Common myeloid progenitor, CD34-positive (primary cell): ENCODE measurements at regions not wholly inside any gene's neighbourhood (a gene's known extent, or its start where the extent isn't known, plus 50 kb on each side); places are given as distances from the start of the nearest gene placed in this dataset.

ENCODE experiments used
- CTCF ChIA-PET: fragments of 350-600 bp; sonication (Branson Sonifier 250); formaldehyde crosslinking; loops from one replicate; lab custom pipeline; 2021; ENCODE audit warnings: antibody characterized with exemption; lab: Charles Lee
- POLR2A ChIA-PET: fragments of 350-600 bp; sonication (Branson Sonifier 250); formaldehyde crosslinking; loops from one replicate; lab custom pipeline; 2021; ENCODE audit warnings: antibody characterized with exemption; lab: Charles Lee
- DNase-seq, 3 donors: peaks; one replicate each; pipeline versions ENCODE4 v3.0.0 to v3.0.0-alpha.2; 2013
- H3K27ac ChIP-seq, 2 experiments: 1 replicate in 1 of 2; 2 replicates in 1 of 2; pipeline ENCODE4 v1.7.0; 2013; ENCODE audit warnings: inconsistent platforms in 2 of 2, low read length in 2 of 2, mild to moderate bottlenecking in 2 of 2, low read depth in 1 of 2, moderate library complexity in 1 of 2; ENCODE audit not compliant: severe bottlenecking in 2 of 2, insufficient read depth in 1 of 2, poor library complexity in 1 of 2
- H3K27me3 ChIP-seq, 5 experiments: replicated peaks in 2 of 5; 1 replicate in 3 of 5; 2 replicates in 2 of 5; pipeline versions ENCODE4 v1.6.1 to v1.7.0; 2013; ENCODE audit warnings: low read length in 4 of 5, mild to moderate bottlenecking in 2 of 5, moderate library complexity in 2 of 5, inconsistent platforms in 1 of 5; ENCODE audit not compliant: insufficient read depth in 5 of 5, control insufficient read depth in 4 of 5
- H3K36me3 ChIP-seq, 4 experiments: 1 replicate in 2 of 4; 2 replicates in 2 of 4; pipeline versions ENCODE4 v1.6.1 to v1.7.0; 2013; ENCODE audit warnings: low read length in 3 of 4, control low read depth in 1 of 4, mild to moderate bottlenecking in 1 of 4; ENCODE audit not compliant: control insufficient read depth in 4 of 4, insufficient read depth in 4 of 4
- H3K4me1 ChIP-seq, 4 experiments: 1 replicate in 3 of 4; 2 replicates in 1 of 4; pipeline versions ENCODE4 v1.6.1 to v1.7.1; 2013; ENCODE audit warnings: low read length in 3 of 4, mild to moderate bottlenecking in 3 of 4, control low read depth in 1 of 4, inconsistent platforms in 1 of 4, moderate library complexity in 1 of 4; ENCODE audit not compliant: control insufficient read depth in 4 of 4, insufficient read depth in 4 of 4; ENCODE audit errors: control extremely low read depth in 1 of 4
- H3K4me3 ChIP-seq, 7 experiments: 1 replicate in 4 of 7; 2 replicates in 3 of 7; pipeline versions ENCODE4 v1.5.1 to v1.7.0; 2013; ENCODE audit warnings: mild to moderate bottlenecking in 7 of 7, low read length in 6 of 7, moderate library complexity in 6 of 7, inconsistent platforms in 2 of 7, low read depth in 2 of 7, control low read depth in 1 of 7; ENCODE audit not compliant: insufficient read depth in 4 of 7, control insufficient read depth in 1 of 7; ENCODE audit errors: extremely low read depth in 1 of 7
- H3K9me3 ChIP-seq, 5 experiments: 1 replicate in 4 of 5; 2 replicates in 1 of 5; pipeline versions ENCODE4 v1.6.1 to v1.7.1; 2013; ENCODE audit warnings: low read length in 4 of 5, mild to moderate bottlenecking in 2 of 5, inconsistent platforms in 1 of 5, low read depth in 1 of 5, moderate library complexity in 1 of 5; ENCODE audit not compliant: control insufficient read depth in 4 of 5, insufficient read depth in 2 of 5; ENCODE audit errors: control extremely low read depth in 1 of 5
- WGBS: methylation state at CpG from one replicate; pipeline ENCODE4 v1.1.5; 2013; ENCODE audit not compliant: insufficient coverage; 5-methylcytosine and 5-hydroxymethylcytosine counted together

GRCh38 chr18:4908328-4908727 lies 288.7 kb downstream of the AKAIN1 start:
- Histone ChIP-seq H3K4me3 (no peak overlapping the region), H3K36me3 (no peaks in the 10 kb centered on the region), H3K27me3 (no peaks in the 10 kb centered on the region), H3K9me3 (no peaks in the 10 kb centered on the region), H3K4me1 (no peaks in the 10 kb centered on the region), H3K27ac (no peak overlapping the region)
- CTCF ChIA-PET = no interaction called here
- DNase-seq = no peak
- POLR2A ChIA-PET = no interaction called here
- 83% methylated on average over 1 of the region's 3 CpGs for WGBS

DNA sequence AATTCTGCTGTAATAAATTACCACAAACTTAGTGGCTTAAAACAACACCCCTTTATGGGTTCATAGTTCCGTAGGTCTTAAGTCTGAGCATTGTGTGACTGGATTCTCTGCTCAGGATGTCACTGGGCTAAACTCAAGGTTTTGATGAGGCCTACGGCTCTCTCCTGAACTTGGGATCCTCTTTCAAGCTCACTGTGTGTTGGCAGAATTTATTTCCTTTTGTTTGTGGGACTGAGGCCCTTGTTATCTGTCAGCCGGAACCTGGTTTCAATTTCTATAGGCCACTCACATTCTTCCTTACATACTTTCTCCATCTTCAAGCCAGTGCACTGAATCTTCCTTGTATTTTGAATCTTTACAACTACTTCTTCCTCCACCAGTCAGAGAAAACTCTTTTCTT lies 290.2 kb downstream of the AKAIN1 start:
- 93% methylated on average over 3 of the region's 3 CpGs for WGBS
- Histone ChIP-seq H3K9me3 (no peaks in the 10 kb centered on the region), H3K36me3 (no peaks in the 10 kb centered on the region), H3K27me3 (no peaks in the 10 kb centered on the region), H3K27ac (no peak overlapping the region), H3K4me3 (no peak overlapping the region), H3K4me1 (no peaks in the 10 kb centered on the region)
- DNase-seq = no peak
- ChIA-PET POLR2A (no interaction called here), CTCF (no interaction called here)

GRCh38 chr18:4888251-4889040 lies 308.6 kb downstream of the AKAIN1 start:
- WGBS = 83% methylated on average over 1 of the region's 6 CpGs
- ChIA-PET CTCF (interaction anchor here (1.1 kb wide), 1 partner anchor 10 kb away, joined by 3 read pairs; no protein-coding TSS in a partner anchor), POLR2A (no interaction called here)
- Histone ChIP-seq H3K27ac (no peak overlapping the region), H3K4me3 (no peak overlapping the region), H3K36me3 (no peaks in the 10 kb centered on the region), H3K9me3 (peaks cover 0 to 10% (median 5%) of the 10 kb centered on the region in 5 experiments), H3K4me1 (no peaks in the 10 kb centered on the region), H3K27me3 (no peaks in the 10 kb centered on the region)
- no peak for DNase-seq

DNA sequence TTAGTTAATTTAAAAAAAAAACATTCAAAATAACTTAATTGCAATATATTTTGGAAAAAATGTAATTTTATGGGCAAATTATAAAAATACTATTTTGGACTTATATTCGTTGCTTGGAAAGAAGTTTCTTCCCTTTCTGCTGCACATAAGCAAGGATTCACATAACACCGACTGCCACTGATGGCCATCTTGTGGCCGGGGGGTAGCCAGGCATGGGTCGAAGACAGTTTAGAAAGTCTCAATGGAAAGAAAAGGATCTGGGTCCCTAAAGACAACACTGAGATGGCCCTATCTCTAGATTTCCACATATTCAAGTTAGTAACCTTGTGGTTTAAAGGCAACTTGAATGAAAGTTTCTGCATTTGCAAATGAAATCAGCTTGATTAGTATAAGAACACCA lies 318.6 kb downstream of the AKAIN1 start:
- DNase-seq = no peak
- Histone ChIP-seq H3K4me1 (no peaks in the 10 kb centered on the region), H3K27me3 (no peaks in the 10 kb centered on the region), H3K4me3 (no peak overlapping the region), H3K36me3 (no peaks in the 10 kb centered on the region), H3K9me3 (peaks cover 0 to 7% (median 0%) of the 10 kb centered on the region in 5 experiments), H3K27ac (no peak overlapping the region)
- CTCF ChIA-PET = interaction anchor here (1.0 kb wide), 1 partner anchor 10 kb away, joined by 3 read pairs; no protein-coding TSS in a partner anchor
- POLR2A ChIA-PET = no interaction called here
- WGBS = 95% methylated on average over 3 of the region's 4 CpGs

DNA sequence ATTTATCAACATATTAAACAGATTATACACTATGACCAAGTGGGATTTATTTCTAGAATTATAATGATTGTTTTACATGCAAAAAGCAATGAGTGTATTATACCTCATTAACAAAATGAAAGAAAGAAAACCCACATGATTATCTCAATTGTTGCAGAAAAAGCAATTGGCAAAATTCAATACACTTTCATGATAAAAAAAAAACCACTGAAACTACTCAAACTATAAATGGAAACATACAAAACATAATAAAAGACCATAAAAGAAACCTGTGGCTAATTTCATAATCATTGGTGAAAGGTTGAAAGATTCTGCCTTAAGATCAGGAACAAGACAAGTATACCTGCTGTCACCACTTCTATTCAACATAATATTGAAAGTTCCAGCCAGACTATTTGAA lies 325.9 kb downstream of the AKAIN1 start:
- ChIA-PET CTCF (no interaction called here), POLR2A (no interaction called here)
- H3K4me3 ChIP-seq = no peak overlapping the region
- H3K4me1 ChIP-seq = no peaks in the 10 kb centered on the region
- DNase-seq = no peak
- H3K27me3 ChIP-seq = no peaks in the 10 kb centered on the region
- peaks cover 0 to 7% (median 0%) of the 10 kb centered on the region in 5 experiments for H3K9me3 ChIP-seq
- H3K36me3 ChIP-seq = no peaks in the 10 kb centered on the region
- H3K27ac ChIP-seq = no peak overlapping the region

DNA sequence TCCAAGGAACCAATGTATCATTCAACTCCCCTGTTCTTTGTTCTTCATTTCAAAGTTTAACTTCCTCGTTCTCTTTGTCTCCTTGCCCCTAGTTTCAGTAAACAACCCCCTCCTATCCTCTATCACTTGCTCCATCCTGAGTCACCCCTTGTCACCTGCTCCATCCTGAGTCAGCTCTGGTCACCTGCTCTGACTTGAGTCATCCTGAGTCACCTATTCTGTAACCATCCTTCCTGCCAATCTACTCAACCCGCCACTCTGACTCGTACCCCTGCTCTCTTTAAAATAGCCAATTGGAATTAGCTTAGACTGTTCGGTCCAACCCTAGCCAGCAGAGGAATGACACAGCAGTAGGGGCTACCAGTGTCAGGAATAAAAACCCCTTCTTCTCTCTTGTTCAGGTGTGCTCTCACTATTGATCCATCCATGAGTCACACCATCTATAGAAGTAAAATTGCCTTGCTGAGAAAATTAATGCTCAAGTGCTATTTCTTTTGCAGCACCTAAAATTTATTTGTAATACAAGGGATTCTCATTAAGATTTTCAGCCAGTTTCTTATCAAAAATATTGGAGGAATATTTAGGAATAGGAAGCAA lies 326.8 kb downstream of the AKAIN1 start:
- H3K4me1 ChIP-seq = no peaks in the 10 kb centered on the region
- no peaks in the 10 kb centered on the region for H3K27me3 ChIP-seq
- CTCF ChIA-PET = no interaction called here
- POLR2A ChIA-PET = no interaction called here
- H3K27ac ChIP-seq = no peak overlapping the region
- peaks cover 0 to 7% (median 0%) of the 10 kb centered on the region in 5 experiments for H3K9me3 ChIP-seq
- no peak for DNase-seq
- H3K4me3 ChIP-seq = no peak overlapping the region
- WGBS = 90% methylated on average over 4 of the region's 4 CpGs
- H3K36me3 ChIP-seq = no peaks in the 10 kb centered on the region

GRCh38 chr18:4869155-4869554 lies 327.9 kb downstream of the AKAIN1 start:
- CTCF ChIA-PET = no interaction called here
- Histone ChIP-seq H3K9me3 (peaks cover 0 to 5% (median 0%) of the 10 kb centered on the region in 5 experiments), H3K36me3 (no peaks in the 10 kb centered on the region), H3K27me3 (no peaks in the 10 kb centered on the region), H3K27ac (no peak overlapping the region), H3K4me3 (no peak overlapping the region), H3K4me1 (no peaks in the 10 kb centered on the region)
- no CpG with 5 or more reads among the region's 3 CpGs for WGBS
- no peak for DNase-seq
- POLR2A ChIA-PET = no interaction called here
